Tibial nerve (tissue), 4 donors: ENCODE measurements at regions not wholly inside any gene's neighbourhood (a gene's known extent, or its start where the extent isn't known, plus 50 kb on each side); places are given as distances from the start of the nearest gene placed in this dataset.

Experiments
- EP300 ChIP-seq, 2 donors: sonication (generic); formaldehyde crosslinking; IDR thresholded peaks; one replicate each; pipeline ENCODE4 v1.6.1; 2017; ENCODE audit warnings: antibody characterized with exemption in 2 of 2, mild to moderate bottlenecking in 1 of 2
- POLR2A ChIP-seq, 2 donors: fragments of 450-650 bp; IDR thresholded peaks; one replicate each; pipeline ENCODE4 v1.6.1; 2017; ENCODE audit warnings: antibody characterized with exemption in 2 of 2, mild to moderate bottlenecking in 2 of 2, moderate library complexity in 2 of 2
- TF ChIP-seq, protein P1 (sequence below), 5 experiments: fragments of 200-600 bp in 3 of 5; fragments of 450-650 bp in 2 of 5; sonication (generic) in 3 of 5; IDR thresholded peaks; one replicate each; pipeline ENCODE4 v1.5.1; 2016 to 2019; ENCODE audit warnings: antibody characterized with exemption in 5 of 5, mild to moderate bottlenecking in 3 of 5, moderate library complexity in 2 of 5

- TF ChIP-seq POLR2A (IDR thresholded peaks at IDR 0.05) (no peak), EP300 (IDR thresholded peaks at IDR 0.05) (no peak)
- TF ChIP-seq, protein P1, sequence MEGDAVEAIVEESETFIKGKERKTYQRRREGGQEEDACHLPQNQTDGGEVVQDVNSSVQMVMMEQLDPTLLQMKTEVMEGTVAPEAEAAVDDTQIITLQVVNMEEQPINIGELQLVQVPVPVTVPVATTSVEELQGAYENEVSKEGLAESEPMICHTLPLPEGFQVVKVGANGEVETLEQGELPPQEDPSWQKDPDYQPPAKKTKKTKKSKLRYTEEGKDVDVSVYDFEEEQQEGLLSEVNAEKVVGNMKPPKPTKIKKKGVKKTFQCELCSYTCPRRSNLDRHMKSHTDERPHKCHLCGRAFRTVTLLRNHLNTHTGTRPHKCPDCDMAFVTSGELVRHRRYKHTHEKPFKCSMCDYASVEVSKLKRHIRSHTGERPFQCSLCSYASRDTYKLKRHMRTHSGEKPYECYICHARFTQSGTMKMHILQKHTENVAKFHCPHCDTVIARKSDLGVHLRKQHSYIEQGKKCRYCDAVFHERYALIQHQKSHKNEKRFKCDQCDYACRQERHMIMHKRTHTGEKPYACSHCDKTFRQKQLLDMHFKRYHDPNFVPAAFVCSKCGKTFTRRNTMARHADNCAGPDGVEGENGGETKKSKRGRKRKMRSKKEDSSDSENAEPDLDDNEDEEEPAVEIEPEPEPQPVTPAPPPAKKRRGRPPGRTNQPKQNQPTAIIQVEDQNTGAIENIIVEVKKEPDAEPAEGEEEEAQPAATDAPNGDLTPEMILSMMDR (IDR thresholded peaks at IDR 0.05): no peak
These were observed 276.5 kb upstream of the PLEKHG7 start for GRCh38 chr12:92426332-92426731.
